DOHH2 (cell line): ENCODE measurements at regions not wholly inside any gene's neighbourhood (a gene's known extent, or its start where the extent isn't known, plus 50 kb on each side); places are given as distances from the start of the nearest gene placed in this dataset.

ENCODE experiments used
- H3F3A ChIP-seq: fragments of 200-600 bp; sonication (generic), shearing (Covaris generic); 2 replicates; pipeline ENCODE4 v1.6.0; 2016; ENCODE audit warnings: antibody characterized with exemption, mild to moderate bottlenecking; ENCODE audit not compliant: control insufficient read depth, insufficient read depth
- H3K27ac ChIP-seq: fragments of 200-600 bp; sonication (generic); 2 replicates; pipeline ENCODE4 v1.5.1; 2014; ENCODE audit warnings: low read depth, mild to moderate bottlenecking, low read length, moderate library complexity
- H3K27me3 ChIP-seq: fragments of 200-600 bp; sonication (generic); 2 replicates; pipeline ENCODE4 v1.6.1; 2014; ENCODE audit warnings: mild to moderate bottlenecking, low read length, mixed read lengths; ENCODE audit not compliant: control insufficient read depth
- H3K36me3 ChIP-seq: fragments of 200-600 bp; sonication (generic); 2 replicates; pipeline ENCODE4 v1.6.1; 2014; ENCODE audit warnings: mild to moderate bottlenecking, low read length, moderate library complexity, mixed read lengths; ENCODE audit not compliant: control insufficient read depth
- H3K4me1 ChIP-seq: fragments of 200-600 bp; sonication (generic); 2 replicates; pipeline ENCODE4 v1.6.1; 2014; ENCODE audit warnings: mild to moderate bottlenecking, low read length, mixed read lengths; ENCODE audit not compliant: control insufficient read depth
- H3K4me2 ChIP-seq: fragments of 200-600 bp; sonication (generic); 2 replicates; pipeline ENCODE4 v1.6.0; 2014; ENCODE audit warnings: mild to moderate bottlenecking, low read length, moderate library complexity
- H3K4me3 ChIP-seq: fragments of 200-600 bp; sonication (generic); 2 replicates; pipeline ENCODE4 v1.5.1; 2014; ENCODE audit warnings: mild to moderate bottlenecking, low read length, mixed read lengths
- H3K79me2 ChIP-seq: fragments of 200-600 bp; sonication (generic); 2 replicates; pipeline ENCODE4 v1.6.1; 2014; ENCODE audit warnings: mild to moderate bottlenecking, low read length, mixed read lengths; ENCODE audit not compliant: control insufficient read depth
- H3K9me2 ChIP-seq: fragments of 200-600 bp; sonication (generic); replicated peaks from 2 replicates; pipeline ENCODE4 v1.6.1; 2014; ENCODE audit warnings: mild to moderate bottlenecking, low read length, mixed read lengths; ENCODE audit not compliant: control insufficient read depth
- H3K9me3 ChIP-seq: fragments of 200-600 bp; sonication (generic); 2 replicates; pipeline ENCODE4 v1.6.1; 2014; ENCODE audit warnings: antibody characterized with exemption, low read length, mixed read lengths; ENCODE audit not compliant: control insufficient read depth, insufficient read depth
- H4K20me1 ChIP-seq: fragments of 200-600 bp; sonication (generic); 2 replicates; pipeline ENCODE4 v1.6.0; 2014; ENCODE audit warnings: low read depth, mild to moderate bottlenecking, antibody characterized with exemption, low read length, moderate library complexity; ENCODE audit not compliant: control insufficient read depth, insufficient read depth
- EZH2phosphoT487 ChIP-seq: fragments of 200-600 bp; sonication (generic); IDR thresholded peaks from 2 replicates; pipeline ENCODE4 v1.6.1; 2017; ENCODE audit warnings: borderline replicate concordance, mild to moderate bottlenecking, antibody characterized with exemption, low read length, moderate library complexity, mixed read lengths
- TF ChIP-seq, protein P1 (sequence below): fragments of 200-600 bp; sonication (generic); IDR thresholded peaks from one replicate; pipeline ENCODE4 v1.5.1; 2014; ENCODE audit warnings: antibody characterized with exemption, mild to moderate bottlenecking, low read depth, low read length; ENCODE audit not compliant: poor library complexity, severe bottlenecking

DNA sequence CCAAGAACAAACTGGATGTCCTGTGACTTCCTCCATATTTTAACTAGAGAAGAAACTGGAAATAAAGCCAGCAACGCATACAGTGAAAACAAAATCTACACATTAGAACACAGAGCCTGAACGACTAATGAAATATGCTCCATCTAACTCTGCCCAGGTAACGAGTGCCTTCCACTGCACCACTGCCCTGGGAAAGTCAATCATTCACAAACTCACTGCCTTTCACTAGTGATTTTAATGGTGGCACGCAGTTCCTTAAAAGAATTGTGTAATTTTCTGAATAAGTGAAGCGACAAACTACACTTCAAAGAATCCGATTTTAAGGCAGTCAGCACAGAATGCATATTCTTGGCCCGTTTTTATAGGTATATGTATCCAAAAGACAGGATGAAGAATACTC lies 416.0 kb downstream of the SHQ1 start:
- no peak overlapping the region for H3K4me3 ChIP-seq
- peaks cover 31% of the 10 kb centered on the region; the same call in 1 of the 2 replicates for H4K20me1 ChIP-seq
- no peak for TF ChIP-seq EZH2phosphoT487
- H3K27ac ChIP-seq: no peak overlapping the region
- H3K4me2 ChIP-seq: no peak overlapping the region
- H3K9me3 ChIP-seq: no peaks in the 10 kb centered on the region
- H3K4me1 ChIP-seq: peaks cover 15% of the 10 kb centered on the region
- H3K79me2 ChIP-seq: peaks cover 97% of the 10 kb centered on the region
- H3K9me2 ChIP-seq: no peaks in the 10 kb centered on the region
- H3K36me3 ChIP-seq: peaks cover 10% of the 10 kb centered on the region
- H3K27me3 ChIP-seq: no peaks in the 10 kb centered on the region
- peaks cover 2% of the 10 kb centered on the region for H3F3A ChIP-seq

DNA sequence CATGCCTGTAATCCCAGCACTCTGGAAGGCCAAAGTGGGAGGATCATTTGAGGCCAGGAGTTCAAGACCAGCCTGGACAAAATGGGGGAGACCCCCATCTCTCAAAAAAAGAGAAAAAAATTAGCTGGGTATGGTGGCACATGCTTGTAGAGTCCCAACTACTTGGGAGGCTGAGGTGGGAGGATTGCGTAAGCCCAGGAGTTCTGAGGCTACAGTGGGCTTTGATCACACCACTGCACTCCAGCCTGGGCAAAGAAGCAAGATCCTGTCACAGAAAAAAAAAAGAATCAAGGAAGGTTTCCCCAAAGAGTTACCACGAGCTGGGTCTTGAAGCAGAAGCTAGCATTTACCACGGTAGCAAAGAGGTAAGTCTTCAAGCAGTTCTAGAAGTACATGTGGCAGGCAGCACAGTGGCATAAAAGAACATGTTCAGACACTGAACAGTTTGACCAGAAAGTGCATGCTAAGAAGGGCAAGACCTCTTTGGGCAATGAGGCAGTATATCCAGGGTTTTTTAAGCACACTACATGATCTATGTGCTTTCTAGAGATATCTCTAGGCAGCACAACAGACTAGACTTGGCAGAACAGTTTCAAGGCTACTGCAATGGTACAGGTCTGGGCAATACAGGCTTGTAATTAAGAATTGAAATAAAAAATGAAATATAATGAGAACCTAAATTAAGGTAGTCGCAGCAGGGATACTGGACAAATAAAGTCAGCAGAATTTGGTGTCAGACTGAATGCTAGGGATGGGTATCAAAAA lies 418.5 kb downstream of the SHQ1 start:
- no peaks in the 10 kb centered on the region for H3K27me3 ChIP-seq
- H3F3A ChIP-seq: peaks cover 2% of the 10 kb centered on the region; the same call in 1 of the 2 replicates
- TF ChIP-seq EZH2phosphoT487: no peak
- TF ChIP-seq, protein P1, sequence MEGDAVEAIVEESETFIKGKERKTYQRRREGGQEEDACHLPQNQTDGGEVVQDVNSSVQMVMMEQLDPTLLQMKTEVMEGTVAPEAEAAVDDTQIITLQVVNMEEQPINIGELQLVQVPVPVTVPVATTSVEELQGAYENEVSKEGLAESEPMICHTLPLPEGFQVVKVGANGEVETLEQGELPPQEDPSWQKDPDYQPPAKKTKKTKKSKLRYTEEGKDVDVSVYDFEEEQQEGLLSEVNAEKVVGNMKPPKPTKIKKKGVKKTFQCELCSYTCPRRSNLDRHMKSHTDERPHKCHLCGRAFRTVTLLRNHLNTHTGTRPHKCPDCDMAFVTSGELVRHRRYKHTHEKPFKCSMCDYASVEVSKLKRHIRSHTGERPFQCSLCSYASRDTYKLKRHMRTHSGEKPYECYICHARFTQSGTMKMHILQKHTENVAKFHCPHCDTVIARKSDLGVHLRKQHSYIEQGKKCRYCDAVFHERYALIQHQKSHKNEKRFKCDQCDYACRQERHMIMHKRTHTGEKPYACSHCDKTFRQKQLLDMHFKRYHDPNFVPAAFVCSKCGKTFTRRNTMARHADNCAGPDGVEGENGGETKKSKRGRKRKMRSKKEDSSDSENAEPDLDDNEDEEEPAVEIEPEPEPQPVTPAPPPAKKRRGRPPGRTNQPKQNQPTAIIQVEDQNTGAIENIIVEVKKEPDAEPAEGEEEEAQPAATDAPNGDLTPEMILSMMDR: no peak
- no peak overlapping the region for H3K4me2 ChIP-seq
- no peaks in the 10 kb centered on the region for H3K9me2 ChIP-seq
- peaks cover 38% of the 10 kb centered on the region for H3K4me1 ChIP-seq
- peaks cover 97% of the 10 kb centered on the region for H3K79me2 ChIP-seq
- H3K27ac ChIP-seq: no peak overlapping the region
- no peak overlapping the region for H3K4me3 ChIP-seq
- H4K20me1 ChIP-seq: peaks cover 25% of the 10 kb centered on the region
- no peaks in the 10 kb centered on the region for H3K9me3 ChIP-seq
- H3K36me3 ChIP-seq: no peaks in the 10 kb centered on the region

DNA sequence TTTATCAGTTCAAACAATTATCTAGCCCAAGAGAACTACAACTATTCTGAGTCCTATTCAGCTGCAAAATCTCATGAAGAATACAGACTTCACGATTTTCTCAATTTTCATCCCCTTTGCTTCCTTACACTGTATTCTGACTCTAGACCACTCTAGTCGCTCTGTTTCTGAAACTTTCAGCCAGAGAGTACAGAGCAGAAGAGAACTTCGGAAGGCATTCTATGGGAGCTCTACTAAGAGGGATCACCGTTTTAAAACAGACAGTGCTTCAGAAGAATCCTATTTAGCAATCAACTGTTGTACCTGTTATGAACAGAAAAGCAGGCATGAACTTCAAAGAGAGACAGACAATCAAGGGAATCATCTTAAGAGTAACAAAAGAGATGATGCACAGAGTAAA lies 419.4 kb downstream of the SHQ1 start:
- H3K9me3 ChIP-seq: peaks cover 1% of the 10 kb centered on the region; the same call in 1 of the 2 replicates
- no peak overlapping the region for H3K4me2 ChIP-seq
- peaks cover 1% of the 10 kb centered on the region; the same call in 1 of the 2 replicates for H3K36me3 ChIP-seq
- no peaks in the 10 kb centered on the region for H3K27me3 ChIP-seq
- no peaks in the 10 kb centered on the region for H3K9me2 ChIP-seq
- H3K27ac ChIP-seq: no peak overlapping the region
- peaks cover 2% of the 10 kb centered on the region; the same call in 1 of the 2 replicates for H3F3A ChIP-seq
- peaks cover 25% of the 10 kb centered on the region for H4K20me1 ChIP-seq
- peaks cover 38% of the 10 kb centered on the region for H3K4me1 ChIP-seq
- H3K79me2 ChIP-seq: peaks cover 97% of the 10 kb centered on the region
- no peak overlapping the region for H3K4me3 ChIP-seq
- TF ChIP-seq EZH2phosphoT487: no peak
- TF ChIP-seq, protein P1: no peak

DNA sequence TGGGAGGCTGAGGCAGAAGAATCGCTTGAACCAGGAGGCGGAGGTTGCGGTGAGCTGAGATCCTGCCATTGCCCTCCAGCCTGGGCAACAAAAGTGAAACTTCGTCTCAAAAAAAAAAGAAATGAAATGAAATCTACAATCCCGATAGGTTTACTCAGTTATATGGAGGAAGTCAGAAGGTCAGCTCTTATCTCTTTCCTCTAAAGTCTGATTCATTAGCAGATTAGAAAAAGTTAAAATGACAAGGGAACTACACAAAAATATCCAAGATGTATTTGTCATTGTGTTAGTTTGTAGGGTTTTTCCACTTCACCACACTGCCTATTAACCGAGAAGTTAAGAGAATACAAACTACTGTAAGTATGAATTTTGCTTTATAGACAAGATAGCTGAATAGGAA lies 420.6 kb downstream of the SHQ1 start:
- no peak for TF ChIP-seq EZH2phosphoT487
- TF ChIP-seq, protein P1: no peak
- H3K4me3 ChIP-seq: no peak overlapping the region
- H3F3A ChIP-seq: peaks cover 2% of the 10 kb centered on the region; the same call in 1 of the 2 replicates
- H3K9me3 ChIP-seq: peaks cover 6% of the 10 kb centered on the region; the same call in 1 of the 2 replicates
- peaks cover 15% of the 10 kb centered on the region for H4K20me1 ChIP-seq
- H3K27ac ChIP-seq: no peak overlapping the region
- H3K79me2 ChIP-seq: peaks cover 97% of the 10 kb centered on the region
- peaks cover 38% of the 10 kb centered on the region for H3K4me1 ChIP-seq
- H3K27me3 ChIP-seq: no peaks in the 10 kb centered on the region
- H3K36me3 ChIP-seq: peaks cover 8% of the 10 kb centered on the region; the same call in 1 of the 2 replicates
- H3K9me2 ChIP-seq: no peaks in the 10 kb centered on the region
- no peak overlapping the region for H3K4me2 ChIP-seq
